ENCODE measurements at regions not wholly inside any gene's neighbourhood (a gene's known extent, or its start where the extent isn't known, plus 50 kb on each side); places are given as distances from the start of the nearest gene placed in this dataset.

- H2BK5ac ChIP-seq (ENCODE audit: low read depth, low read length, poor library complexity), result no peak overlapping the region
Measured at GRCh38 chr15:46766021-46766420, 951.3 kb upstream of the SEMA6D start.

GRCh38 chr15:46768287-46768686 is 949.0 kb upstream of the SEMA6D start:
- Histone ChIP-seq H2BK120ac (ENCODE audit: insufficient read depth, low read length, poor library complexity) (no peak overlapping the region), H4K12ac (ENCODE audit: low read depth, low read length) (no peak overlapping the region), H3K23ac (ENCODE audit: low read length) (no peak overlapping the region), H3K9ac (ENCODE audit: low read length) (no peak overlapping the region), H3K79me2 (ENCODE audit: control insufficient read depth, insufficient read depth, low read length, poor library complexity) (no peaks in the 10 kb centered on the region), H3K27me3 (ENCODE audit: insufficient read depth, low read length) (no peaks in the 10 kb centered on the region), H2AK5ac (ENCODE audit: low read length) (no peak overlapping the region), H3K4me2 (ENCODE audit: low read length) (no peak overlapping the region), H3K18ac (ENCODE audit: low read length) (no peak overlapping the region), H2AFZ (ENCODE audit: insufficient read depth, low read length, poor library complexity) (no peak overlapping the region), H4K8ac (ENCODE audit: low read depth, low read length) (no peak overlapping the region), H3K4me3 (ENCODE audit: low read depth, low read length) (no peak overlapping the region), H3K9me3 (ENCODE audit: insufficient read depth, low read depth, low read length) (peaks cover 5% of the 10 kb centered on the region), H3K4me1 (ENCODE audit: control insufficient read depth in 1 of 2, insufficient read depth in 2 of 2, low read length in 2 of 2) (no peaks in the 10 kb centered on the region), H3K27ac (ENCODE audit: low read depth, low read length) (no peak overlapping the region), H4K91ac (ENCODE audit: low read depth, low read length) (no peak overlapping the region), H3K36me3 (ENCODE audit: control insufficient read depth in 1 of 2, insufficient read depth in 2 of 2, low read length in 2 of 2) (no peaks in the 10 kb centered on the region), H2BK5ac (ENCODE audit: low read depth, low read length, poor library complexity) (no peak overlapping the region), H3K79me1 (ENCODE audit: low read length) (no peaks in the 10 kb centered on the region), H3K4ac (ENCODE audit: low read depth, low read length) (no peak overlapping the region), H3K14ac (ENCODE audit: low read length) (no peak overlapping the region), H2BK12ac (ENCODE audit: low read length) (no peak overlapping the region)
- WGBS (ENCODE audit: extremely low coverage, insufficient coverage, insufficient read length), result no CpG with 5 or more reads among the region's 8 CpGs
- peak in 1 of 2 donors; percentile 6 for DNase-seq

More at GRCh38 chr15:46766021-46766420, 951.3 kb upstream of the SEMA6D start:
- DNase-seq, result no peak
- Histone ChIP-seq H2BK120ac (ENCODE audit: insufficient read depth, low read length, poor library complexity) (no peak overlapping the region), H3K4me1 (ENCODE audit: control insufficient read depth in 1 of 2, insufficient read depth in 2 of 2, low read length in 2 of 2) (no peaks in the 10 kb centered on the region), H2AK5ac (ENCODE audit: low read length) (no peak overlapping the region), H3K4me3 (ENCODE audit: low read depth, low read length) (no peak overlapping the region), H2AFZ (ENCODE audit: insufficient read depth, low read length, poor library complexity) (no peak overlapping the region), H3K27me3 (ENCODE audit: insufficient read depth, low read length) (no peaks in the 10 kb centered on the region), H3K27ac (ENCODE audit: low read depth, low read length) (no peak overlapping the region), H3K4ac (ENCODE audit: low read depth, low read length) (no peak overlapping the region), H3K79me2 (ENCODE audit: control insufficient read depth, insufficient read depth, low read length, poor library complexity) (no peaks in the 10 kb centered on the region), H3K23ac (ENCODE audit: low read length) (no peak overlapping the region), H4K12ac (ENCODE audit: low read depth, low read length) (no peak overlapping the region), H3K79me1 (ENCODE audit: low read length) (no peaks in the 10 kb centered on the region), H3K14ac (ENCODE audit: low read length) (no peak overlapping the region), H3K18ac (ENCODE audit: low read length) (no peak overlapping the region), H3K9me3 (ENCODE audit: insufficient read depth, low read depth, low read length) (peaks cover 5% of the 10 kb centered on the region), H3K4me2 (ENCODE audit: low read length) (no peak overlapping the region), H4K8ac (ENCODE audit: low read depth, low read length) (no peak overlapping the region), H2BK12ac (ENCODE audit: low read length) (no peak overlapping the region), H3K36me3 (ENCODE audit: control insufficient read depth in 1 of 2, insufficient read depth in 2 of 2, low read length in 2 of 2) (no peaks in the 10 kb centered on the region), H4K91ac (ENCODE audit: low read depth, low read length) (no peak overlapping the region), H3K9ac (ENCODE audit: low read length) (no peak overlapping the region)
- no CpG with 5 or more reads among the region's 2 CpGs for WGBS (ENCODE audit: extremely low coverage, insufficient coverage, insufficient read length)

- Histone ChIP-seq H2BK12ac (ENCODE audit: low read length) (no peak overlapping the region), H3K79me1 (ENCODE audit: low read length) (no peaks in the 10 kb centered on the region), H3K4me1 (ENCODE audit: control insufficient read depth in 1 of 2, insufficient read depth in 2 of 2, low read length in 2 of 2) (no peaks in the 10 kb centered on the region), H3K27me3 (ENCODE audit: insufficient read depth, low read length) (no peaks in the 10 kb centered on the region), H2AK5ac (ENCODE audit: low read length) (no peak overlapping the region), H4K8ac (ENCODE audit: low read depth, low read length) (no peak overlapping the region), H4K12ac (ENCODE audit: low read depth, low read length) (no peak overlapping the region), H3K4me2 (ENCODE audit: low read length) (no peak overlapping the region), H3K14ac (ENCODE audit: low read length) (no peak overlapping the region), H3K9ac (ENCODE audit: low read length) (no peak overlapping the region), H3K23ac (ENCODE audit: low read length) (no peak overlapping the region), H2BK120ac (ENCODE audit: insufficient read depth, low read length, poor library complexity) (no peak overlapping the region), H4K91ac (ENCODE audit: low read depth, low read length) (no peak overlapping the region), H2BK5ac (ENCODE audit: low read depth, low read length, poor library complexity) (no peak overlapping the region), H2AFZ (ENCODE audit: insufficient read depth, low read length, poor library complexity) (no peak overlapping the region), H3K9me3 (ENCODE audit: insufficient read depth, low read depth, low read length) (peaks cover 5% of the 10 kb centered on the region), H3K36me3 (ENCODE audit: control insufficient read depth in 1 of 2, insufficient read depth in 2 of 2, low read length in 2 of 2) (no peaks in the 10 kb centered on the region), H3K4ac (ENCODE audit: low read depth, low read length) (no peak overlapping the region), H3K18ac (ENCODE audit: low read length) (no peak overlapping the region), H3K27ac (ENCODE audit: low read depth, low read length) (no peak overlapping the region), H3K79me2 (ENCODE audit: control insufficient read depth, insufficient read depth, low read length, poor library complexity) (no peaks in the 10 kb centered on the region), H3K4me3 (ENCODE audit: low read depth, low read length) (no peak overlapping the region)
- WGBS (ENCODE audit: extremely low coverage, insufficient coverage, insufficient read length), result no CpG with 5 or more reads among the region's 9 CpGs
- no peak for DNase-seq
Measured at GRCh38 chr15:46773016-46773415, 944.3 kb upstream of the SEMA6D start.

- Histone ChIP-seq H2BK5ac (ENCODE audit: low read depth, low read length, poor library complexity) (no peak overlapping the region), H3K14ac (ENCODE audit: low read length) (no peak overlapping the region), H4K12ac (ENCODE audit: low read depth, low read length) (no peak overlapping the region), H3K4me3 (ENCODE audit: low read depth, low read length) (no peak overlapping the region), H3K9me3 (ENCODE audit: insufficient read depth, low read depth, low read length) (no peaks in the 10 kb centered on the region), H3K18ac (ENCODE audit: low read length) (no peak overlapping the region), H3K4me1 (ENCODE audit: control insufficient read depth in 1 of 2, insufficient read depth in 2 of 2, low read length in 2 of 2) (no peaks in the 10 kb centered on the region), H2AFZ (ENCODE audit: insufficient read depth, low read length, poor library complexity) (no peak overlapping the region), H3K4me2 (ENCODE audit: low read length) (no peak overlapping the region), H3K79me2 (ENCODE audit: control insufficient read depth, insufficient read depth, low read length, poor library complexity) (no peaks in the 10 kb centered on the region), H4K91ac (ENCODE audit: low read depth, low read length) (no peak overlapping the region), H4K8ac (ENCODE audit: low read depth, low read length) (no peak overlapping the region), H3K27ac (ENCODE audit: low read depth, low read length) (no peak overlapping the region), H3K9ac (ENCODE audit: low read length) (no peak overlapping the region), H3K36me3 (ENCODE audit: control insufficient read depth in 1 of 2, insufficient read depth in 2 of 2, low read length in 2 of 2) (no peaks in the 10 kb centered on the region), H2AK5ac (ENCODE audit: low read length) (no peak overlapping the region), H3K27me3 (ENCODE audit: insufficient read depth, low read length) (no peaks in the 10 kb centered on the region), H3K4ac (ENCODE audit: low read depth, low read length) (no peak overlapping the region), H2BK120ac (ENCODE audit: insufficient read depth, low read length, poor library complexity) (no peak overlapping the region), H3K79me1 (ENCODE audit: low read length) (no peaks in the 10 kb centered on the region), H3K23ac (ENCODE audit: low read length) (no peak overlapping the region), H2BK12ac (ENCODE audit: low read length) (no peak overlapping the region)
- WGBS (ENCODE audit: extremely low coverage, insufficient coverage, insufficient read length), result no CpG with 5 or more reads among the region's 5 CpGs
- no peak for DNase-seq
Measured at GRCh38 chr15:46778876-46779275, 938.4 kb upstream of the SEMA6D start.
